DMS 273 (cell line): ENCODE measurements at regions not wholly inside any gene's neighbourhood (a gene's known extent, or its start where the extent isn't known, plus 50 kb on each side); places are given as distances from the start of the nearest gene placed in this dataset.

Experiments
- DNase-seq: peaks from one replicate; lab custom pipeline; 2025; ENCODE audit not compliant: unreplicated experiment; lab: John Stamatoyannopoulos, UW

DNA sequence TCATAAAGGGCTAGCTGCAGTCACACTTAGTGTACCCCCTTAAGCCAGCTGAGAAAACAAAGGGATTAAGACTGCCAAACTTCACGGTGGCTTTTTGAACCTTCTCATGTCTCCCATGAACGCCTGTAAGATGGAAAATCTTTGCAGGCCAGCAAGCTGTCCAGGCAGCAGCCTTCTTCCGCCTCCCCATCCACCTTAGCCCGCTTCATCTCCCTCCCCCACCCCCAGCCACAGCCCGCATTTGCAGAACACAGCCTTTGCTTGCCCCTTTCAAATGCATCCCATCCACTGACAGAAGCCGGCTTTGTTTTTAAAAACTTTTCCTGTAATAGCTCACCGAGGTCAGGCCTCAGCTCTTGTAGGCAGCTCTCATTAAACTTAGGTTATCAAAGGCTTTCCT lies 113.8 kb upstream of the FAM9B start:
- no peak for DNase-seq

DNA sequence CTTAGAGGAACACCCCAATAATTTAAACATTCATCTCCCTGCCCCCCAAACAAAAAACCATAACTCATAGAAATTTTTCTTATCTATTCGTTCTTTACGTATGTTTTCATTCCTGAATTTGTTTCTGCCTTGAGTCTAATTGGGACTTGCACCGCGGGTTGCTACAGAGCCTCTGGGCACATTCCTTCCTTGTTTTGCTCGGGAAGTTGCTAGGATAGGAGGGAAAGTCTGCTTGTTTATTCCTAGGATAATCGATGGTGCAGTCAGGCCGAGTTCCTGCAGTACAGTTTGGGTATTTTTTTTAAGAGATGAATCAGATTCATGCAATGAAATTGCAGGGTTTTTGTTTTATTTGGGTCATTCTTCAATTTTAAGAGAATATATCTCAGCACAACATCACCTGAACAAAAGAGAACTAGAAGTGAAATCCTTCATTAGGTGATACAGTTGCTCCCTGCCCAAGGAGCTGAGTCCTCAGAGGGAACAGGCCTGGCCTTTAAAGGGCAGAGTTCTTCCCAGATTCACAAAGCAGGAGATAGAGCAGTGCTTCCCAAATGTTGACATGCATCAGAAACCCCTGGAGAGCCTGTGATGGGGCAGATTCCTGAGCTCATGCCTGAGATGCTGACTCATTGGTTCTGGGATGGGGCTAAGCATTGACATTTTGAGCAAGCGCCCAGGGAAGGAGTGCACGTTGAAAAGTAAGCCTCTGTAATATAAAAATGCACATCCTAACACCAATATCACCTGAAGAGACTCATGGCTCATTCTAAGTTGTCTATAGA lies 114.9 kb upstream of the FAM9B start:
- no peak for DNase-seq

DNA sequence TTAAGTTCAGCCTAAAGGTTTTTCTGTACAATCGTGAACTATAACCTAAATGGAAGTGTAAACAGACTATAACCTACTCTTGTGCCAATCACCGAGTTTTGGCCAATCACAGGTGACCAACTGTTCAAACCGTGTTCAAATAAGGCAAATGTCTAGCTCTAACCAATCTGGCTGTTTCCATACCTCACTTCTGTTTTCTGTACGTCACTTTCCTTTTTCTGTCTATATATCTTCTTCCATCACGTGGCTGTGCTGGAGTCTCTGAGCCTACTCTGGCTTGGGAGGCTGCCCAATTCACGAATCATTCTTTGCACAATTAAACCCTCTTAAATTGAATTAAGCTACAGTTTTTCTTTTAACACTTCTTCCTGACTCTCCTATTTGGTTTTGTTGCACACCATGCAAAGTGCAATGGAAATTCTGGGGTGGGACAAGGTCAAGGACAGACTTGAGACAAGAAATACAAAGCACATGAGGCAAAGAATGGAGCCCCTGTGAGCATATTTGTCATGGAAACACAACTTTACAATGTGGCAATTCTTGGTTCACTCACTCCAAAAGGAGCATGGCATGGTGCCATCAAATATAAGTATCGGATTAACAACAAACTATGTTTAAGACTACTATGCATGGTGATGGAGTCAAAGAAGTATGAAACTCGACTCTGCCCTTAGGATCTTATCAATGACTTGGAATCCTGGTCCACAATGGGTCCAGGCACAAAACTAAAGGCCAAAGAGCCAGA lies 115.7 kb upstream of the FAM9B start:
- DNase-seq, result no peak

DNA sequence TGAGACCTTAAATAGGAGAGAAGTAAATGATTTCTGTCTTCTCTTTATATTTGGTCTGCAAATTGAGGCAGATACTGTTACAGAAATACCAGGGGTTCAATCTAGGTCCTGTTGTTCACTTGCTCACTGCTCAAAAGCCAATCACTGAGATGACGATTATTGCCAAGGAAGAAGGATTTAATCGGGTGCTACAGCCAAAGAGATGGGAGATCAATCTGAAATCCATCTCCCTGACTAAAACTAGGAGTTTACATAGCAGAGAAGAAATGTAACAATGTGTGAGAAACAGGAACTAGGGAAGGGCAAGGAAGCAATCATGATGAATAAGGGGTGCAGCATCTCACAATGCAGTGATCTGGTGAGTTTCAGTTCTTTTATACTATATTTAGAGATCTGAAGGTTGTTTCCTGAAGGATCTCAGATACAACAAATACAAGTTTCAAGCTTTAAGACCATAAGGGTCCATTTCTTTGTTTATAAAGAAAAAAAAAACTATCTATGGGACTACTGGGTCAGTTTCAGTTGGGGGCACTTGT lies 117.9 kb upstream of the FAM9B start:
- no peak for DNase-seq

DNA sequence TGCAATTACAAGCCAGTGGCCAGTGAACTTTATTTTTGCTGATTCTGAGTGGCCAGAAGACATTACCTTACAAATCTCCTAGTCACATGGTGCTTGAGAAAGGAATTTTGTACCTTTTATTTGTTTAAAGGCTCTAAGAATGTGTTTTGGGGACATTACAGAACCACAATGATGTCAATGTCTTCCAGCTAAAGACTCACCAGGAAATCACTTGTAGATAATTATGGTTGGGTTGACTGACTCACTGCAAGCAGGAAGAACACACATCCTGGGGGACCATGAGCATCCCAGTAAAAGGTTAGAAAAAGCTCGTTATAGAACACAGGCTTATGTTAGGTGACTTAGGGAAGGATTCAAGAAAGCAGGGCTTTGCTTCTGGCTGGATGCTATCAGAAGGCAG lies 119.4 kb upstream of the FAM9B start:
- no peak for DNase-seq

DNA sequence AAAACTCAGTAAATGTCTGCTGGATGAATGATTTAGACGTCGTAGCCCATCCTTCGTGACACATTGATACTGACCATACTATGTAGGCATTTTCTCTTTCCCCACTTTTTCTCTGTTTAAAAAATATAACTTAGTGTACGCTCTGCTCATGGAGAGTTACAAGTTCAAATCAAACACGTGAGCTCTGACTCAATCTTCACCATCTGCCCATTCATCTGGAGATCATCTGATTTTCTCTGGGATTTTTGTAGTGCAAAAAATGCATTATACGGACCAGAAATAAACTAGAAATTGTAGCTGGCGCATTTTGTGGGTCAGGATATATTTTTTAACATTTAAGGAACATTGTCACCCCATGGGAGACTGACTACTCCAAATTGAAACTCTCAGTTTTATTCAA lies 124.7 kb upstream of the FAM9B start:
- peak; percentile 20 for DNase-seq

DNA sequence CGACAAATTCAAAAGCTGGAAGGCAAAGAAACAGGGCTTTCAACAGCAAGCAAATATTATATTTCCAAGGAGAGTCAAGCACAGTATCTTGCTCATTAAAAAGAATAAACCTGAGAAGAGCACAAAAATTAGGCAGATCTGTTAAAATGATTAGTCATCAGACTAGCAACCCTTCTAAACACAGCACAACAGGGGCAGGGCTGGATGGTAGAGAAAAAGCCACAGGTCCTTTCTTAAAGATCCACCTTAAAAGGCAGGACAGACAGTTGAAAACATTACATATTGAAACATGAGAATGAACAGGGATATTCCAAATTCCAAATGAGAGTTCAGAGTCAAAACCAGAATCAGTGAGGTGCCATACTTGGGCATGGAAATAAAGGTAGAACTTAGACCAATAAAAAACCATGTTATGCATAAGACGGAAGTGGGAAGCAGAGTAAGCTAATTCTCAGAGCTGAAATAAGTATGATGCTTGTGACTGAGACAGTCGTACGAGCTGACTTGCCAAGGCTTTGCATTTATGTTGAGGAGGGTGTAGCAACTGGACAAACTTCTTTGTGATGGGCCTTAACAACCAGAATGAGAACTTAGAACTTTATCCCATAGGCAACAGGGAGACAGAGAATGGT lies 126.9 kb upstream of the FAM9B start:
- no peak for DNase-seq

DNA sequence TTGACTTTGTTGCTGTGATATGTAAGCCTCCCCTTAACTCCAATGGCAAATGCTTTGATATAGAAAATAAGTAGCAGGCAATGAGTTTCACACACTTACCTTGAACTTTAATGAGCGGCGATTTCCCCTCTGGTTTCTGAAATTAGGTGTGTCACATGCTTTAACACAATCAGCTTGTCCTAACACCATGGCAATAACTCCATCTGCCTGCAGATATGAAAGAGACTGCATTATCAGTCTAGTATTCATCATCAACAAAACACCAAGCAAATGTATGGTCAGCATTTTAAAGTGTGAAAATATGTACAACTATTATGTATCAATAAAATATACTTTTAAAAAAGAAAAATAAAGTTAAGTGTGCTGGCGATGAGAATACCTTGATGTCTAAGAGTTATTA lies 128.8 kb upstream of the FAM9B start:
- DNase-seq, result no peak

DNA sequence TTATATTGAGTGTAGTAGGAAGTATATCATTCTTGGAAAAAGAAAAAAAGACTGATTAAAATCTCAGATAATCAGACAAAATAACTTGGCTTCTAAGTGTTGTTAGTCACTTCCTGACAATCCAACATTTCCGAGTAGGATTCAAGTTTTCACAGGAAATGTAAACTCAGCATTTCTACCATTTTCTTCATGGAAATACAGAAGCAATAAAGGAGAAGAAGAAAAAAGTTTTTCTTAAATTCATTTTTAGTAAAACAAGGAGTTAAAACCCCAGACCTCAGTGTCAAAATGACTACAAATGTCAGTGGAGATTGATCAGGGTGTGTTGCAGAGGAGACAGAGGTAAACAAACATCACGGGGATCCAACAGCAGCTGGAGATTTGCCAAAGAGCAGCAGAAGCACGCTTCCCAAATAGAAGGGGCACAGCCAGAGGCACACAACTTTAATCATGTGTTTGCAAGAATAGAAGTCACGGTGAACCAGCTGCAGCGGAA lies 129.3 kb upstream of the FAM9B start:
- peak; percentile 38 for DNase-seq

DNA sequence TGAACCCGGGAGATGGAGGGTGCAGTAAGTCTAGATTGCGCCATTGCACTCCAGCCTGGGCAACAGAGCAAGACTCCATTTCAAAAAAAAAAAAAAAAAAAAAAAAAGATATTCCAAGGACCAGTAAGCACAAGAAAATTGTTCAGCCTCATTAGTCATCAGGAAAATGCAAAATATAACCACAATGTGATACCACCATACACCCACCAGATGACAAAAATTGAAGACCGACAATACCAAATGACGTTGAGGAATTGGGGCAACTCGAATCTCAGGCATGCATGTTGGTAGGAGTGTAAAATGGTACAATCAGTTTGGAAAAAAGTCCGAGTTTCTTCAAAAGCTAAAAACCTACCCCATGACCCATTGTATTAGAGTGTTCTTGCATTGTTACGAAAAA lies 130.2 kb upstream of the FAM9B start:
- no peak for DNase-seq

DNA sequence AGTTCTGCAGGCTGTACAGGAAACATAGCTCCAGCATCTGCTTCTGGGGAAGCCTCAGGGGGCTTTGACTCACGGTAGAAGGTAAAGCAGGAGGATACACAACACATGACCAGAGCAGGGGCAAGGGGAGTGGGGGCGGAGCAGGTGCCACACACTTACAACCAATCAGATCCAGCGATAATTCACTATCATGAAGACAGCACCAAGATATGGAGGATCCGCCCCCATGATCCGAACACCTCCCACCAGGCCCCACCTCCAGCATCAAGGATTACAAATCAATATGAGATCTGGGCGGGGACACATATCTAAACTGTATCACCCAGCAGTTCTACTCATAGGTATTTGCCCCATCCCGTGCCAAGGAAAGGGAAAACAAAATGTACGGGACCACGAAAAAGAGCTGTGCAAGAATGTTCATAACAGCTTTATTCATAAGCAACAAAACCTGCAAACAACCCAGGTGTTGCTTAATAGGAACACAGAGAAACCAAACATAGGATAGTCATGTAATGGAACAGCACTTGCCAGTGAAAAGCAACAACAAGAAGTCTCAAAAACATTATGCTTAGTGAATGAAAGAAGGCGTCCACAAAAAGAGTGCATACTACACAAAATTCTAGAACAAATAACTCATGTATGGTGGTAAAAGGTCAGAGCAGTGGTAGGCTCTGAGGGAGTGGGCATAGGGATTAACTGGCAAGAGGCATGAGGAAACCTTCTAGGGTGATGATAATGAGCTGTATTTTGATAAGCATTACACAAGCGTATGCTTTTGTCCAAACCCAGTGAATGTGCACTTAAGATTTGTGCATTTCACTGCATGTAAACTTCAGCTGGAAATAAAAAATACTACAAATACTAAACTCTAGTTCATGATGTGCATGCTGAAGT lies 130.9 kb upstream of the FAM9B start:
- no peak for DNase-seq

DNA sequence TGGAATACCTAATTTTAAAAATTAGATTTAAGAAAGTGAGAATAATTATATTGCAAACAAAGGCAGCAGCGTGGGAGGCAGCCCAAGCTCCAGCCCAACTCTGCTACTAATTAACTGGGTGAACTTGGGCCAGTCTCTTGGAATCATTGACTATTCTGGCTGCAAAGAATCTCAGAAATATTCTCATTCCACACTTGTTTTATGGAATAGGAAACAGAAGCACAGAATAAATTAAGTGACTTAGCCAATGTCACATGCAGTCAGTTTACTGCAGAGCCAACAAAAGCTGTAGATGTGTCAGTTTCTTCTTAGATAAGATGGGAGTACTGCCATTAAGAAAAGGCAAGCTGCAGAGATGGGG lies 132.6 kb upstream of the FAM9B start:
- no peak for DNase-seq

DNA sequence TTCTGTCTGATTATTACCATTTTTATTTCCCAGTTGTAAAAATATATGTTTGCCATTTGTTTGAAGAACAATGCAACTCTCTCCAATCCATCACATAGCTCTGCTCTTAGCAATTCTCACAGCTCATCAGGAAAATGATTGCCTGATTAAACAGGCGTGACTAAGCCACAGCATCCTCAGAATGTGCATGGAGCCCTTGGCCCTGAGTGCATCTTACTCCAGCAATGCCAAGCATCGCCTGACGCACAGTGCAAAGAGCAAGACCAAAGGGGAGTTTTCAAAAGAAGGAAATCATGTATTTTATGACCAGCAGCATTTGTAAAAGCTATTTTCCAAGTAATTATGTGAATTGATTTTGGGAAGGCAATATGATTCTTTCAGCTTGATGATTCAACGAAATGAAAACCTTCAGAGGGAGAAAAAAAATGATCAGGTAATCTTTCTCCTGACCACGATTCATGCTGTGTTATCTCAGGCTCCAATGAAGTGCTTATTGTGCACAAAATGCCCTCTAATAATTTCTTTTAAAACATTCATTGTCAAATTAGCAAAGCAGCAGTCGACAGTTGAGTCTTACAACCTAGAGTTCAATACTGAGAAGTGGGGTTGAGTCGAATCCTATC lies 138.0 kb upstream of the FAM9B start:
- DNase-seq, result no peak

DNA sequence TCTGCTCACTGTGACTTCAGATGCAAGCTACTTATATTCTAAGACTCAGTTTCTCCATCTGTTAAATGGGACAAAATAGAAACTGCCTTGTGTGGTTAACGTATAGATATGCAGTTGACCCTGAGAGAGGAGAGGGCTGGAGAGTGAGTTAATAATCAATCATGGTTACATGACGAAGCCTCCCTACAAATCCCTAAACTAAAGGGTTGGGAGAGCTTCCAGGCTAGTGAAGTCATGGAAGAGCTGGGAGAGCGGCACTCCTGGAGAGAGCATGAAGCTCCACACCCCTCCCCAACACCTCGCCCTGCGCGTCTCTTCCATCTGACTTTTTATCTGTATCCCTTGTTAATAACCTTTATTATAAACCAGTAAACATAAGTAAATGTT lies 138.5 kb upstream of the FAM9B start:
- no peak for DNase-seq

DNA sequence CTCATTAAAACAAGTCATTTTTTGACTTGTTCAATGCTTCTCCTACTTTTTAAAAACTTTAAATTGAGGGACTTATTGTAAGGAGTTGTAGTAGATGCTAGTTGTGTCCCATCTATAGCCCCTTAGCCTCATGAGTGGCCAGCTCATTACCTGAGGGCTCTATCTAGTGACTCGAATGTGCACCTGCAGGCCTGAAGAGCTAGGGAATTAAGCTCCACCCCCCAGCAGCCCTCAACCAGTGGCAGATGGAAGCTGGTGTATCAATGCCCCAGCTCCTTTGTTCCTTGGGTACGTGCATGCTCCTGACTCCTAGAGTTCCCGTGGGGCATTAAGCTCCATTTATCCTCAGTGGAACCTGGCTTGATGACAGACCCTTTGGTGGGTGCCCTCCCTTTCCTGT lies 146.7 kb upstream of the FAM9B start:
- no peak for DNase-seq

DNA sequence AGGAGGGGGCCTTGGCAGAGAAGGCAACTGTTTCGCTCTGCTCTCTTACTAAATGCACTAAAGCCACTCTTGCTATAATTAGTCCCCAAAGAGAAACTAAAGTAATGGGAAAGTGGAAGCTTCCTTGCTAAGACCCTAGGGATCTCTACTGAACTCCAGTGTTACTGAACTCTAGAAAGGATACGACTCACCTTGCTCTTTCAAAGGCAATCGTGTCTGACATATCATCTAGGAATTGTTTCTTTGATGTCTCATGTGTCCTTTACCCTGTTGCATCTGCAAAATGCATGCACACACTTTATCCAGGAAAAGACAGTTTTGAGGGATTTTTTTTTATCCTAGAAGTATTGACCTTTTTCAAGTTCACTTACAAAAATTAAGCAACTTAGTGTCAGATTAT lies 148.1 kb upstream of the FAM9B start:
- DNase-seq, result no peak

DNA sequence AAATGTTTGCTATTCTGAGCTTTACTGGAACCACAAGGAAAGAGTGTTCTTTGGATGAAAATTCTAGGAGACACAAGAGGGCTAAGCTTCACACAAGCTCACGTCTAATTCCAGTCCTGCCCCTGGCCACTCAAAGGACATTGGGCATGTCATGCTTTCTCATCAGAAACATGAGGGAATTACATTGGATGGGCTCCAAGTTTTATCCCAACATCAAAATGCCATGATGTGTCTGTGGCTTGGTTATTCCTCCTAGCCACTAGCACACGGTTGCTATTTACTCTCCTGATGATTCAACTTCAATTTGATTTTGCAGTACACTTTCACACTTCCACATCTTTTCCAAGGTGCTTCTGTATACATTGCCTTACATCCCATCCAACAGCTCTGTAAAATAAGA lies 149.6 kb upstream of the FAM9B start:
- DNase-seq, result no peak

DNA sequence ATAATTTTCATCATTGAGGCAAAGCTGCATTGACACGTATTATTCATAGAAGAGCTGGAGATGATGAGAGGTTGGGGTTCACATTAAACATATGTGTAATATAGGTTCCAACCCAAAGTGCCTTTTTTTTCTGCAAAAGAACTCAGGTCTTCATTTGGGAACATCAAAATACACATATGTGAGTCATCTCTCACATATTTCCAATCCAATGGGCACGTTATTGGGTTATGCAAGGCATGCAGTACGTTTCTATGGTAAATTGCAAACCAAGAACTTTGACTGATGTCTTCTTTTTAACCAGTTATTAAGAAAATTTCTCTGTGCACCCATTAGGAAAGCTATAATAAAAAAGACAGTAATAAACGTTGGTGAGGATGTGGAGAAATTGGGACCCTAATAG lies 150.3 kb upstream of the FAM9B start:
- no peak for DNase-seq

DNA sequence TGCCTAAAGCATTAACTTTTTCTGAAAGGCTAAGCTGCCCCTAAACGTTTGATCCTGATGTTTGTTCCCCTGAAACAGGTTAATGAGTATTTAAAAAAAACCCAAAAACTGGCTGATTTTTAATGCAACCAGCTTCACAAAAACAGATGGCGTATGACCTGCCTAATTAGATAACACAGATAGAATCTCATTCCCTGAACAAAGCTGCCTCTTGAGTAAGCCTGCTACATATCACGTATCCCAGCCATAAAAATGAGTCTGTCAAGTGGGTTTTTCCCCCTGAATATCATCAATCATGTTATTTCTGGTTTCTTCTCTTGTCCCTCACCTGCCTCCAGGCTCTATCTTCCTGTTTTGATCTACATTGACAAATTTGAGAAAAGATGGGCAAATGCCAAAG lies 154.2 kb upstream of the FAM9B start:
- DNase-seq, result peak; percentile 72

DNA sequence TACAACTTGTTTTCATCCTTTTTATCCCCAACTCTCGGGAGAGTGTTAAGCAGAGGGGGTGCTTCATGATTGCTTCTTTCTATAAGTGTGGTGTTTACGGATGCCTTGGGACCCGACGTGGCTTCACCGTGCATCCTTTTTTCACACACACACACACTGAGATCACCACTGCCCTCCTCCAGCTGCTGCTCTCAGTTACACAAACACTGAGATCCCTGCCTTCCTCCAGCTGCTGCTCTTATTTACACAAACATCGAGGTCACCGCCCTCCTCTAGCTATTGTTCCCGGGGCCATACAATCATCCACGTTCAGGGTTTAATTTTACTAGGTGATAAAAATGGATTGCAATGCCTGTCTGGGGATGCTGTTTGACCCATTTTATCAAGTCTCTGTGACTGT lies 155.4 kb upstream of the FAM9B start:
- peak; percentile 23 for DNase-seq
